ENCODE measurements at regions not wholly inside any gene's neighbourhood (a gene's known extent, or its start where the extent isn't known, plus 50 kb on each side); places are given as distances from the start of the nearest gene placed in this dataset.

- H3K36me3 ChIP-seq (ENCODE audit: control insufficient read depth, insufficient read depth, low read length): no peaks in the 10 kb centered on the region
- H3K9ac ChIP-seq (ENCODE audit: low read depth, low read length): no peak overlapping the region
- no peaks in the 10 kb centered on the region for H3K4me1 ChIP-seq (ENCODE audit: control insufficient read depth, insufficient read depth, low read length)
- H3K4me3 ChIP-seq (ENCODE audit: low read depth, low read length): no peak overlapping the region
- H3K9me3 ChIP-seq (ENCODE audit: control insufficient read depth, insufficient read depth, low read length): no peaks in the 10 kb centered on the region
- H3K27me3 ChIP-seq (ENCODE audit: control insufficient read depth, insufficient read depth, low read length): no peaks in the 10 kb centered on the region
These were observed 458.1 kb upstream of the CDH18 start for GRCh38 chr5:20446121-20446520.

GRCh38 chr5:20445326-20445860, 457.4 kb upstream of the CDH18 start:
- Histone ChIP-seq H3K9me3 (ENCODE audit: control insufficient read depth, insufficient read depth, low read length) (no peaks in the 10 kb centered on the region), H3K4me1 (ENCODE audit: control insufficient read depth, insufficient read depth, low read length) (no peaks in the 10 kb centered on the region), H3K36me3 (ENCODE audit: control insufficient read depth, insufficient read depth, low read length) (no peaks in the 10 kb centered on the region), H3K9ac (ENCODE audit: low read depth, low read length) (no peak overlapping the region), H3K4me3 (ENCODE audit: low read depth, low read length) (no peak overlapping the region), H3K27me3 (ENCODE audit: control insufficient read depth, insufficient read depth, low read length) (no peaks in the 10 kb centered on the region)

- H3K9me3 ChIP-seq (ENCODE audit: control insufficient read depth, insufficient read depth, low read length): no peaks in the 10 kb centered on the region
- no peaks in the 10 kb centered on the region for H3K36me3 ChIP-seq (ENCODE audit: control insufficient read depth, insufficient read depth, low read length)
These were observed 446.8 kb upstream of the CDH18 start for GRCh38 chr5:20434786-20435185.

GRCh38 chr5:20420991-20421595, 433.1 kb upstream of the CDH18 start:
- Histone ChIP-seq H3K4me3 (ENCODE audit: low read depth, low read length) (no peak overlapping the region), H3K36me3 (ENCODE audit: control insufficient read depth, insufficient read depth, low read length) (no peaks in the 10 kb centered on the region), H3K27me3 (ENCODE audit: control insufficient read depth, insufficient read depth, low read length) (no peaks in the 10 kb centered on the region), H3K9me3 (ENCODE audit: control insufficient read depth, insufficient read depth, low read length) (no peaks in the 10 kb centered on the region), H3K9ac (ENCODE audit: low read depth, low read length) (no peak overlapping the region), H3K4me1 (ENCODE audit: control insufficient read depth, insufficient read depth, low read length) (no peaks in the 10 kb centered on the region)

More at GRCh38 chr5:20434786-20435185, 446.8 kb upstream of the CDH18 start:
- Histone ChIP-seq H3K9ac (ENCODE audit: low read depth, low read length) (no peak overlapping the region), H3K27me3 (ENCODE audit: control insufficient read depth, insufficient read depth, low read length) (no peaks in the 10 kb centered on the region), H3K4me1 (ENCODE audit: control insufficient read depth, insufficient read depth, low read length) (no peaks in the 10 kb centered on the region), H3K4me3 (ENCODE audit: low read depth, low read length) (no peak overlapping the region)

All from iPS-15b (cell line).